Putamen (tissue), 1 donor: ENCODE measurements at regions not wholly inside any gene's neighbourhood (a gene's known extent, or its start where the extent isn't known, plus 50 kb on each side); places are given as distances from the start of the nearest gene placed in this dataset.
"Not testable (repeated sequence)": the region's sequence is repeated elsewhere in the genome, so short reads cannot be mapped to it uniquely, and the experiment has no call there.

Experiments
- DNase-seq: peaks from one replicate; pipeline ENCODE4 v3.0.0-alpha.2; 2016; ENCODE audit warnings: low spot score

GRCh38 chr6:142637624-142638351 is 307.2 kb downstream of the HIVEP2 start:
- no peak for DNase-seq

- DNase-seq, result no peak
Measured at GRCh38 chr6:142642651-142643050, 302.3 kb downstream of the HIVEP2 start.

DNA sequence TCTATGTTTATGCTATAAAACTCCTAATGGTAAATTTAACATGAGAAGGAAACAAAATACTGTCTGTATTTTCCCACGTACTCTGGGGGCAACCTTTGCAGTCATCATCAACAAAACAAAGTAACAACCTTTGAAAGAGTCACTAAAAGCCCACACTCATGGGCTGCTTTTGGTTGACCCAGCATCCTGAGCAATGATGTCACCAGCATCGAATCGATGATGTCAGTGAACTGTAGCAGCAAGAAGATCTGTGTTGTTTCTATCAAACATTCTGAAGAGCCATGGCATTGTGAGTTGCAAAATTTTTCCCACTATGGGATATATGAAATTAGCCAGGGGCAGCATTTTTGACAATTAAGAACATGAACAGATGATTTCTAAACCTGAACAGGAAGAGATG is 300.1 kb downstream of the HIVEP2 start:
- no peak for DNase-seq

DNA sequence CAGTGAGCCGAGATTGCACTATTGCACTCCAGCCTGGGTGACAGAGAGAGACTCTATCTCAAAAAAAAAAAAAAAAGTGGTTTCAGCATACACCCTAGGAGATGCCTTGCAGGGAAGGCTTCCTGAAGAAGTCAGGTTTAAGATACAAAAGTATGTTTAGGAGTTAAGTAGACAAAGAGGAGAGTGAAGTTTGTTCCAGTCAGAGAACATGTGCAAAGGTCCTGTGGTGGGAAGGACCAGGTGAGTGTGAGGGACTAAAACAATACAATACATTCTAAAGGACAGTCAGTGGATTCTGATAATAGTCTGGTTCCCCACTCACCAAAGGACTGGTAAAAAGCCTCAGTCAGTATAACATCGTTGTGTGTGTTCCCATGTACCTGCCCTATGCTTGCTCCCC is 299.3 kb downstream of the HIVEP2 start:
- DNase-seq, result no peak

DNA sequence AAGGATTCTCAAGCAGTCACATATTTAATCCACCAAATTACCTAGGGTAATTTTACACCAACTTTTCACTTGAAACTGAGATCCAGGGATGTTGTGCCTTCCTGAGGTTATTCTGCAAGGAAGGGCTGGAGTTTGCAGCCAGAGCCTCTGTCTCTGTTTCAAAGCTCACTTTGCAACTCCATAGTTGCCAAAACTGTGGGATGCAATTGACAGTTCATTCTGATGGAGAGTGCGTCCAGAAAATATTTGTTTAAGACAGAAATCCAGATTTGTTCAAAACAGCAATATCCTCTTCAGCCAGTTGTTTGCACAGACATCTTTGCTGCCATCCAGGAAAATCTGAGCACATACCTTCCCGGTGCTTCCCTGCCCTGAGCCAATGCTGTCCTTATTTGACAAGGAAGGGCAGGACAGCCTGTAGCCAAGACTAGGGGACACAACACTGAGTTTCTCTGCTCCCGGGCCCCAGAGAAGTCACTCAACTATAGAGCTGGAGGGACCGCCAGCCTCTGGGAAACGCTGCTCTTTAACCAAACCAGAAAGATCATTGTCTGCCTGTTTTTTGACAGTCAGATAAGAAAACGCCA is 297.4 kb downstream of the HIVEP2 start:
- no peak for DNase-seq

GRCh38 chr6:142648036-142648451 is 296.9 kb downstream of the HIVEP2 start:
- DNase-seq, result no peak

- DNase-seq, result no peak
Measured at GRCh38 chr6:142648526-142648925, 296.4 kb downstream of the HIVEP2 start.

- not testable (repeated sequence) for DNase-seq
Measured at GRCh38 chr6:142649438-142650234, 295.3 kb downstream of the HIVEP2 start.

DNA sequence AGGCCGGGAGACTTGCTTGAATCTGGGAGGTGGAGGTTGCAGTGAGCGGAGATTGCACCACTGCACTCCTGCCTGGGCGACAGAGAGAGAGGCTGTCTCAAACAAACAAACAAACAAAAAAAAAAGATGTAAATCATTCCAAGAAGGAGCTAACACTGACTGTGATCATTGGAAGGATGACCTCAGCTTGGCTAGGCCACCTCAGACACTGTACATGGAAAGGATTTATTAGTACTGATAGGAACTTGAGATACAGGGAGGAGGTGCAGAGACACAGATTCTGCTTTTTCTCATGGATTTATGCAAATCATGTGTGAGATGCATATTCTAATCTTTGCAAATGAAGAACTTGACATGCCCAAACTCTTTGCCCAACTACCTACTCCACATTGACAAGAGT is 293.6 kb downstream of the HIVEP2 start:
- DNase-seq, result no peak

DNA sequence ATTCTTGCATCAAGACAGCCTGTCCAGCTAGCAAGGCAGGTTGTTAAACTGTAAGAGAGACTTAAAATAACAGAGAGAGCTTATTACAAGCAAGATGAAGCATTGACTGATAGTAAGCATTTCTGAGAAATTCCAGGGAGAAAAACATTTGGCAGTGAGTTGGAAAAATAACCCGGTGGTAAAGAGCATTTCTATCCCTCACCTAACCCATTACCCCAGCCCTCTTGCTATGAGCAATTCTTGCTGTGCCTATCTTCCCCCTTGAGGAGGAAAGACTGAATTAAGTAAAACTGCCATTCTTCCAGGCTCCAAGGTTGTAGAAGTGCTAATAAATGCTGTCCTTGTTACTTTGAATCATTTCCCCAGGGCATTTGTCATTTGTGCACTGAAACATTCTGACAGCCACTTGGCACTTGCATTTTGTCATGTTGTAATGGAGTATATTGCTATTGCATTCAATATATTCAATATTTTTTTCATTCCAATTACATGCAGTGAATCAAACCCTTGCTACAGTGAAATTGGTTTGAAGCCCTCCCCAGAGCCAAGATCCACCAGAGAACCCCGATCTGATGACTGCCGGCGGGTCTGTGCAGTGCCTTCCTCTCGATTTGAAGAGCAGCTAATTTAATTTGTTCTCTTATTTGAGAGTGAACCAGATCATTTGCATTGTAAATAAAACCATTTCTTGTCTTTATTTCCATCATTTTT is 291.1 kb downstream of the HIVEP2 start:
- DNase-seq, result no peak

DNA sequence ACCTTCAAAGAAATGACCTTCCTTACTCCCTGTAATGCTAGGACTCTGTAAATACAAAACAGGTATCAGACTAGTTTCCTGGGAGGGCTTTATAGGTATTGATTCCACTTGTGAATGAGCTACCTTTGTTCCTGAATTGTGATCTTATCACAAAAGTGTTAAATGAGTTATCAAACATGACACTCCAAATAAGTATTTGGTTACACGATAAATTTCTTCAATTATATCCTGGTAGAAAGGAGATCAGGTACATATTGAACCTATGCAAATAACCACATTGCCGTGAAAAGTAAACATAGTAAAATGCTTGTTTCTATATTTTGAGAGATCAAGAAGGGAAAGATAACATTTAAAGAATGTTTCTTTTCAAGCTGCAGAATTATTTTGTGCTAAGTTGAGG is 285.3 kb downstream of the HIVEP2 start:
- DNase-seq, result no peak

GRCh38 chr6:142665393-142665792 is 279.6 kb downstream of the HIVEP2 start:
- no peak for DNase-seq

GRCh38 chr6:142666599-142667185 is 278.3 kb downstream of the HIVEP2 start:
- no peak for DNase-seq

DNA sequence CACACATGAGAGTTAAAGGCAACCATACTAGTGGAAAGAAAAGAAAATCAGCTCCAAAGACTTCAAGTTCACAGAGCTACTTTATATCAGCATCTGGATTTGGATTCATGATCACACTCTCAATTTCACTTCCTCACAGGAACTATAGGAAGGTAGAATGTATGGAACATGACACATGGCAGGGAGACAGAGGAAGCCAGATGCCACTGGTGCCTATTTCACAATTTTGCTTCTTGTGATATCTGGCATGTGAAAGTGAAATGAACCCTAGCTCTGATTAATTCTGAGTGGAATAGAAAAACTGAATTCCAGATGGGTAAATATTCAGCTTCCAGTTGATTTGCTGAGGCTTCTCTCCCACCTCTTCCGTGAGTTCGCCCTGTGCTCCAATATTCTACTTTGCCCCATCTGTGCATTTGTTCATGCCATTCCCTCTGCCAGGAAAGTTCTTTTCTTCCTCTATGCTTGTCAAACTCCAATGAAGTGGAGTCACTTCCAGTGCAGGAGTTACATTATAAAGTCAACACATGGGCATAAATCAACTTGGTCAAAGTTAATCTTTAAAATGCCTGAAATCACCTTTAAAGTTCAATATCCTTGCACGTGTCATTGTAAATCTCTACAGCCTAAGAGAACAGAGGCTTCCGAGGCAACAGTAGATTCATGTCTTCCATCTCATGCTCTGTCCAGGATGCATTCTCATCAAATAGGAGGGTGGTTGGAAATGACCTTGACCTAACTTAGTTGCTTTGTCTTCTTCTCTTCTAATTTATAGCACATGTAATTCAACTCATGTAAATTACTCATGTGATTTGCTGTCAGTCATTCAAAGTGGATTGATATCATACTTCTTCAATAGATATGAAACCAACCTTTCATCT is 275.3 kb downstream of the HIVEP2 start:
- no peak for DNase-seq

DNA sequence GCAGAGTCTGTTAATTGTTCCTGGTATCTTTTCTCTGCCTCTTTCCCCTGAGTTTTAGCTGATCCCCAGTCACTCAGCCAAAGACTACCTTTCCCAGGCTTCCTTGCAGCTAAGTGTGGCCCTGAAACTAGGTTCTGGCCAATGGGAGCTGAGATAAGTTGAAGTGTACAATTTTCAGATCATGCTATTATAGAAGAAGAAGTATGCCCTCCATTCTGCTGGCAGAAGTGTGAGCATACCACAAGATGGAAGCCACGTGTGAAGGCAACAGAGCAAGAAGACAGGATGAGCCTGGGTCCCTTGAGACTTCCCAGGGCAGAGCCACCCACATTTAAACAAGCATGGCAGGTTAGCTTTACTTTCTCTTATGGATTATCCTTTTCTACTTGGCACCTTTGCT is 273.2 kb downstream of the HIVEP2 start:
- no peak for DNase-seq

GRCh38 chr6:142675517-142675916 is 269.5 kb downstream of the HIVEP2 start:
- no peak for DNase-seq

DNA sequence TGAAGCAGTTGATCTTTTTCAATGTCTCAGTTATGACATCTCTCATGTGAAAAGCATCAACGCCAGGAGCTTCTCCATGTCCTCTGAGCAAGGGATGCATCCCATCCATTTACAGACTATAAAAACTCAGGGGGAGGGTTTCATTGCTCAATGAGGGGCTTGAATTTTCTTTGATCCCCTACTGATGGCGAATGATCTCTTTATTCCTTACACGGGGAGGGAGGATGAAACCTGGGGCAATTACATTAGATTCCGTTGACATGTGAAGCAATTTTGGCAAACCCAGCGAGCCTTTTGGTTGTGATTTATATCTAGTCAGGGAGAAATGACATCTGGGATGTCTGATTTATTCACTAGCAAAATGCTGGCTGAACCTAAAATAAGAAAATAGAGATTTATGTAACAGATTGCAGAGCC is 268.9 kb downstream of the HIVEP2 start:
- DNase-seq, result no peak

DNA sequence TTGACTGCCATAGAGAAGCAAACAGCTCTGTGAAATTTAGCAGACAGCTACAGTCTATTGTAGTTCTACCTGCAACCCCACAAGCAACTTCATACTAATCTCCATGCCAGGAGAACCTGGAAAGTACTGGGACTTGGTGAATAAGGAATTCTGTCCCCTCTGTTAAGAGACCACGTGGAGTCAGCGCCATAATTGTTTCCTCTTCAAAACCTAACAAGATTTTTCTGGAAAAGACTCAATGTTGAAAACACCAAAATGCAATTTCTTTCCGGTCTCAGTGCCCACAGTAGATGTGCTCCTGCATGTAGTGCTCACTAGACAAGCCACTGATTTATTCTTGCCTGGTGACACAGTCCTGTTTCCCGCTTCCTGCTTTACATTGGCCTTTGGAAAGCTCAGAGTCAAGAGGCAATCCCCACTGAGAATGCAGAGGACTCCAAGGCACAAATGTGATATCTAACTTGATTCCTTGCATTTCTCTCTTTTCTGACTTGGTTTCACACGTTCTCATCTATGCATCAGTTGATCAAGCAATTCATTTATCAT is 268.3 kb downstream of the HIVEP2 start:
- no peak for DNase-seq

DNA sequence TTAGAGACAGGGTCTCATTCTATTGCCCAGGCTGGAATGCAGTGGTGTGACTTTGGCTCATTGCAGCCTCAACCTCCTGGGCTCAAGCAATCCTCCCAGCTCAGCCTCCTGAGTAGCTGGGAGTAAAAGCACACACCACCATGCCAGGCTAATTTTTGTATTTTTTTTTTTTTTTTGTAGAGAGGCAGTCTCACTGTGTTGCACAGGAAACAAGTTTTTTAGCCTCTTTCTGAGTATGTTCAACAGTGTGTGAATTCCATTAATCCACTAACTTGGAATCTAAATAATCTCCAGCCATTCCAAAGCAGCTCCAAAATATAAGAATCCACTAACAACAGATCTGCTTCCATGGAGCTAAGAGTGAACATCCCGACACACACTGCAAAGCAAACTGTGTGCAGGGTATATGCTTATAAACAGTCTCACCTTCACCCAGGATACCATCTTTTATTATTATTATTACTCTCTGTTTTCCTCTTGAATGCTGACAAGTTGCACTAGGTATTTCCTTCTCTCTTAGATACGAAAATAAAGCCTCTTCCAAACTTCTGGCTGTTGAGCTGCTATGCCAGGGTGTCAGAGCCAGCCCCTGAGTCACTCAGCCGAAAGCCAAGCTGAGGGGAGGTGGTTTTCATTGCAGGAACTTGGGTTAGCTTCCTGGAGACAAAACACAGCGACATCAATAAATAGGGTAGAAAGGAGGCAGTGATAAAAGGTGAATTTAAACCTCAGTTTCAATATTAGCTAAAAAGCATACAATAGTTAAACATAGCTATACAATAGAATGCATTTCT is 264.9 kb downstream of the HIVEP2 start:
- DNase-seq, result no peak

DNA sequence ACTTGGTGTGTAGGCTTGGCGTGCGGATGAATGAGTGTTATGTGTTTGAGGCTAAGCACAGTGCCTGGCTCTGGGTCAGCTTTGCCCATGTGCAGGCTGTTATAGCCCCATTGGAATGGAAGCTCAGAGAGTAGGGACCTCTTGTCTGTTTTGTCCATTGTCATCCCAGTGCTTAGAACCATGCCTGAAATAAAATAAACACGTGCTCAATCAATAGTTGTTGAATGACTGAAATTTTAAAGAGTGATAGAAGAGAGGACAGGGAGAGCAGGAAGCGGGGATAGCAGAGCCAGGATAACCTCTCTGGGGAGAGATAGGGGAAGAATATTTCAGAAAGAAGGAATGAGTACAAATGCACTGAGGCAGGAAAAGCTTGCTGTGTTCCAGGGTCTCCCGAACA is 263.9 kb downstream of the HIVEP2 start:
- no peak for DNase-seq
